Left lung (tissue), 4 donors: ENCODE measurements at regions not wholly inside any gene's neighbourhood (a gene's known extent, or its start where the extent isn't known, plus 50 kb on each side); places are given as distances from the start of the nearest gene placed in this dataset.

Source experiments
- ATAC-seq: fragments of 200-7000 bp; cut with Tn5 transposase; one replicate; pipeline ENCODE4 v1.9.1; 2020; ENCODE audit warnings: moderate library complexity
- DNase-seq, 4 donors: peaks; one replicate each; pipeline ENCODE4 v3.0.0-alpha.2; 2013 to 2020
- H3K27ac ChIP-seq, 2 donors: fragments of 200-600 bp; sonication (generic) in 1 of 2; one replicate each; pipeline versions ENCODE4 v1.5.0 to v1.8.0; 2020 to 2021
- H3K27me3 ChIP-seq, 2 donors: fragments of 200-600 bp; sonication (generic) in 1 of 2; one replicate each; pipeline versions ENCODE4 v1.5.0 to v1.8.0; 2020 to 2021
- H3K36me3 ChIP-seq, 2 donors: fragments of 200-600 bp; sonication (generic) in 1 of 2; one replicate each; pipeline versions ENCODE4 v1.5.0 to v1.8.0; 2020 to 2021
- H3K4me1 ChIP-seq, 2 donors: fragments of 200-600 bp; one replicate each; pipeline ENCODE4 v1.8.0; 2021
- H3K4me3 ChIP-seq, 2 donors: fragments of 200-600 bp; sonication (generic) in 1 of 2; one replicate each; pipeline versions ENCODE4 v1.5.0 to v1.8.0; 2020 to 2021; ENCODE audit warnings: mild to moderate bottlenecking in 1 of 2
- H3K9me3 ChIP-seq, 2 donors: fragments of 200-600 bp; sonication (generic) in 1 of 2; one replicate each; pipeline versions ENCODE4 v1.5.0 to v1.8.0; 2020 to 2021
- intact Hi-C, 2 donors: fragments of 100-400 bp; cut with DNase I; formaldehyde crosslinking; loops; one replicate each; pipeline versions ENCODE4 v1.11.2 to v1.14.2; 2022
- TF ChIP-seq, protein P1 (sequence below), 2 donors: fragments of 200-600 bp; sonication (generic) in 1 of 2; IDR thresholded peaks; one replicate each; pipeline versions ENCODE4 v1.5.0 to v1.8.0; 2021; ENCODE audit warnings: antibody characterized with exemption in 2 of 2
- donor health status: DM: no; HTN: yes; CAD: no.
- donor health status: DM: no; HTN: no; CAD: no.

DNA sequence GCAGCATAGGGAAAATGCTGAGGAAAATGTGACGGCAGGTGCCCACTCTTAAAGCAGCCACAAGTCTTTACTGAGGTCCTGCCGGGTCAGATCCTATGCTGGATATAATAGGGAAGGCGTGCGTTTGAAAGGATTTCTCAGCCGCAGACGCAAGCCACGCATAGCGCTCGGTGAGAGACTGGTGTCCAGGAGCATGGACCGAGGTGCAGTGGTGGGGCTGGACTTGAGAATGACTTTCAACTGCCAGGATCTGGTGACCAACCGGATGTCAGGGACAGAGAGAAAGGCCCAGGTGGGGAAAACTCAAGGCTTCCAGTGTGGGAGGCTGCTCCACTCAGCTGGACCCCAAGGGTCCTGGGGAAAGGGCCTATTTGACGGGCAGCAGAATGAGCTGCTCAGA lies 74.7 kb upstream of the INSIG1 start:
- Histone ChIP-seq H3K4me1 (no peaks in the 10 kb centered on the region), H3K27ac (no peak overlapping the region), H3K9me3 (no peaks in the 10 kb centered on the region), H3K4me3 (no peak overlapping the region), H3K36me3 (no peaks in the 10 kb centered on the region), H3K27me3 (peaks cover 0 to 36% of the 10 kb centered on the region in 2 donors)
- intact Hi-C loops: no loop called here
- DNase-seq (peak in 1 of 4 donors; percentile 33), ATAC-seq (no peak)
- TF ChIP-seq, protein P1, sequence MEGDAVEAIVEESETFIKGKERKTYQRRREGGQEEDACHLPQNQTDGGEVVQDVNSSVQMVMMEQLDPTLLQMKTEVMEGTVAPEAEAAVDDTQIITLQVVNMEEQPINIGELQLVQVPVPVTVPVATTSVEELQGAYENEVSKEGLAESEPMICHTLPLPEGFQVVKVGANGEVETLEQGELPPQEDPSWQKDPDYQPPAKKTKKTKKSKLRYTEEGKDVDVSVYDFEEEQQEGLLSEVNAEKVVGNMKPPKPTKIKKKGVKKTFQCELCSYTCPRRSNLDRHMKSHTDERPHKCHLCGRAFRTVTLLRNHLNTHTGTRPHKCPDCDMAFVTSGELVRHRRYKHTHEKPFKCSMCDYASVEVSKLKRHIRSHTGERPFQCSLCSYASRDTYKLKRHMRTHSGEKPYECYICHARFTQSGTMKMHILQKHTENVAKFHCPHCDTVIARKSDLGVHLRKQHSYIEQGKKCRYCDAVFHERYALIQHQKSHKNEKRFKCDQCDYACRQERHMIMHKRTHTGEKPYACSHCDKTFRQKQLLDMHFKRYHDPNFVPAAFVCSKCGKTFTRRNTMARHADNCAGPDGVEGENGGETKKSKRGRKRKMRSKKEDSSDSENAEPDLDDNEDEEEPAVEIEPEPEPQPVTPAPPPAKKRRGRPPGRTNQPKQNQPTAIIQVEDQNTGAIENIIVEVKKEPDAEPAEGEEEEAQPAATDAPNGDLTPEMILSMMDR (IDR thresholded peaks at IDR 0.05): no peak

DNA sequence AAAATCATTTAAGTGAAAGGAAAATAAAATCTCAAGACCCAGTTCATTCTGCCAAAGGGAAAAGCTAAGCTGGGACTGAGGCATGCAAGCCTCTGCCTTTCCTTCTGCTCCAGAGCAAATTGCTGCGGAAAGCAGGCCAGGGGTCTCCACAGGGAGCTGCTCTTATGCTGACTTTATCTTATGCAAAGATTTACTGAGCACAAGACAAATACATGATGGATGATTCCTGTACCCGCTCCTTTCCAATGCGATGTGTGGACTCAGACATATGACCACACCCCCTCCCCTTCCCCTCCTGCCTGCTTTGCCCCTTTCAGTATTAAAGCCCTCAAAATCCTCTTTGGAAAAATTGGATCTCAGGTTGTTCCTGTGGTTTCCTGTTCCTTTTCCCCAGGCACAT lies 74.2 kb upstream of the INSIG1 start:
- TF ChIP-seq, protein P1 (IDR thresholded peaks at IDR 0.05): no peak
- H3K27ac ChIP-seq: no peak overlapping the region
- no peak for ATAC-seq
- H3K27me3 ChIP-seq: peaks cover 0 to 31% of the 10 kb centered on the region in 2 donors
- no peak overlapping the region for H3K4me3 ChIP-seq
- no peaks in the 10 kb centered on the region for H3K9me3 ChIP-seq
- H3K36me3 ChIP-seq: no peaks in the 10 kb centered on the region
- no peak for DNase-seq
- H3K4me1 ChIP-seq: no peaks in the 10 kb centered on the region
- intact Hi-C loops: no loop called here

DNA sequence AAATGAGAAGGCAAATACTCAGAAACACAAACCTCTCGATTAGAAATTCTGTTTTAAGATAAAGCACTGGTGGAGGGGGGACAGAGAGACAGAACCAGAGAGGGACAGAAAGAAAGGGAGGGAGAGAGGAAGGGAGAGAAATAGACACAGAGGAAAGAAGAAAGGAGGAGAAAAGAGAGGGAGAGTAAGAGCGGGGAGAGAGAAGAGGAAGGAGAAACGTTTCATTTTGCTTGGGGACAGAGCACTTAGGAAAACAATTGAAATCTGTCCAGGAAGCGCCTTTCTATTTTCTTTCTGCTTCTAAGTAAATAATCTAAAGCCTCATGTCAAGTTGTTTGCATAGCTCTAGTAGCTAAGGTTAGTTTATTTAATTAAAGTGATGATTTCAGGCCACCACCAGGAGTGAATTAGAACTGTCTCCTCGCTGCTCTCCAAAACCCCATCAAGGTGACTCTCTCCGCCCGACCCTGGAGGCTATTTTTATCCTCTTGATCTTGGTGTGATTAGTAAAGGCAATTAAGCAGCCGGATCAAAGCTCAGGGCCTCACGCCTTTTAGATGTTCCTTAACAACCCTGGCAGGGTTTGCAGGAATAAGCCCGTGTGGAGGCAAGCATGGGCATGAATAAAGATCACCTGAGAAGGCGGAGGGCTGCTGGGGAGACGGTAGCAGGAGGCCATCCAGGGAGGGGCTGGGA lies 73.4 kb upstream of the INSIG1 start:
- no peaks in the 10 kb centered on the region for H3K4me1 ChIP-seq
- peaks cover 0 to 23% of the 10 kb centered on the region in 2 donors for H3K27me3 ChIP-seq
- intact Hi-C loops: no loop called here
- TF ChIP-seq, protein P1 (IDR thresholded peaks at IDR 0.05): no peak
- ATAC-seq (no peak), DNase-seq (no peak)
- no peaks in the 10 kb centered on the region for H3K36me3 ChIP-seq
- no peak overlapping the region for H3K4me3 ChIP-seq
- no peak overlapping the region for H3K27ac ChIP-seq
- no peaks in the 10 kb centered on the region for H3K9me3 ChIP-seq

DNA sequence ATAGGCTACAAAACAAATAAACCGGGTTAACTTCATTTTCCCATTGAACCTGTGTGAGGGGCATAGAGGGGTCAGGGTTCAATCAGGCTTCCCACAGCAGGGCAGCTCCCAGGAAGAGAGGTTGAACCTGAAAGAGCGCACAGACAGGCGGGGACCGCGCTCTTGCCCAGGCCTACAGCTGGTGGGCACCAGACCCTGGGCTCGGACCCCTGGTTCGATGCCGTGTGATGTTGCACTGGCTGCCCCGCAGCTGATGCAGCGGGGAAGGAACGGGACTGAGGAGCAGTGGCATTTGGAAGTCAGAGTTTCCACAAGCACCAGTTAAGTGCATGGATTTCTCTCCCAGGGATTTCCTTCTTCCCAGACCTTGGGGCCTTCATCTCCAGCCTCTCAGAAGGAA lies 72.6 kb upstream of the INSIG1 start:
- DNase-seq (peak in 1 of 4 donors; percentile 62), ATAC-seq (no peak)
- no peaks in the 10 kb centered on the region for H3K9me3 ChIP-seq
- no peak overlapping the region for H3K4me3 ChIP-seq
- H3K27ac ChIP-seq: no peak overlapping the region
- peaks cover 0 to 22% of the 10 kb centered on the region in 2 donors for H3K27me3 ChIP-seq
- intact Hi-C loops: no loop called here
- TF ChIP-seq, protein P1 (IDR thresholded peaks at IDR 0.05): no peak
- H3K4me1 ChIP-seq: no peaks in the 10 kb centered on the region
- H3K36me3 ChIP-seq: no peaks in the 10 kb centered on the region

DNA sequence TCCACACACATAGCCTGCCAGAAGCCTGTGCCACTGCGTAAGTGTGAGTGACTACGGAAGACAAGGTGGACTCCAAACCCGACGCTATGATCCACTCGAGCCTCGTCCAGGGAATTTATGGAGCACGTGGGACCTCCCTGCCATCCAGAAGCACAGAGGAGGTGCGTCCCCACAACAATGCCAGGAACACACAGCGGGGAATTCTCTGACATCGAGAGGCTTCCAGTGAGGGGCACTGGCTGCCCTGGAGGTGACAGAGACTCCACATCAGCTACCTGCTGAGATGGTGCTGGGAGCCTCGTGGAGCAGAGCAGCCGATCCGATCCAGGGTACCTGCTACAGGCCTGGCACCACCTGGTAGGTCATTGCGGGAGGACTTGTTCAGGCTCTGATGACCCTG lies 72.2 kb upstream of the INSIG1 start:
- Histone ChIP-seq H3K36me3 (no peaks in the 10 kb centered on the region), H3K27me3 (peaks cover 0 to 22% of the 10 kb centered on the region in 2 donors), H3K27ac (no peak overlapping the region), H3K4me1 (no peaks in the 10 kb centered on the region), H3K9me3 (no peaks in the 10 kb centered on the region), H3K4me3 (no peak overlapping the region)
- TF ChIP-seq, protein P1 (IDR thresholded peaks at IDR 0.05): no peak
- ATAC-seq: no peak
- DNase-seq: peak in 1 of 4 donors; percentile 51
- intact Hi-C loops: no loop called here
